ENCODE measurements at regions not wholly inside any gene's neighbourhood (a gene's known extent, or its start where the extent isn't known, plus 50 kb on each side); places are given as distances from the start of the nearest gene placed in this dataset.

- TF ChIP-seq POLR2AphosphoS5 (IDR thresholded peaks at IDR 0.05; ENCODE audit: low read depth, low read length) (no peak), CEBPB (IDR thresholded peaks at IDR 0.05; ENCODE audit: low read depth) (no peak), CTCF (IDR thresholded peaks at IDR 0.05 in 2 of 3, conservative IDR thresholded peaks at IDR 0.05 in 1 of 3; ENCODE audit: borderline replicate concordance in 1 of 3, insufficient read depth in 1 of 3, low read depth in 2 of 3, low read length in 2 of 3) (no peak), SIN3A (IDR thresholded peaks at IDR 0.05; ENCODE audit: low read depth) (no peak), REST (IDR thresholded peaks at IDR 0.05; ENCODE audit: low read depth) (no peak), SRF (IDR thresholded peaks at IDR 0.05; ENCODE audit: low read depth) (no peak), RAD21 (IDR thresholded peaks at IDR 0.05; ENCODE audit: low read depth) (no peak)
These were observed 61.4 kb upstream of the MANEA start for GRCh38 chr6:95515975-95516374.
